OCI-LY1 (cell line): ENCODE measurements at regions not wholly inside any gene's neighbourhood (a gene's known extent, or its start where the extent isn't known, plus 50 kb on each side); places are given as distances from the start of the nearest gene placed in this dataset.

ENCODE experiments used
- H2AFZ ChIP-seq: fragments of 200-600 bp; sonication (generic), shearing (Covaris generic); 2 replicates; pipeline ENCODE4 v1.6.0; 2014; ENCODE audit warnings: antibody characterized with exemption, mild to moderate bottlenecking, low read length
- H3F3A ChIP-seq: fragments of 200-600 bp; sonication (generic), shearing (Covaris generic); 2 replicates; pipeline ENCODE4 v1.6.0; 2014; ENCODE audit warnings: mild to moderate bottlenecking, antibody characterized with exemption, low read length, moderate library complexity; ENCODE audit not compliant: insufficient read depth
- H3K27ac ChIP-seq: fragments of 200-600 bp; sonication (generic); 2 replicates; pipeline ENCODE4 v1.5.1; 2014; ENCODE audit warnings: low read length, mixed run types, mild to moderate bottlenecking, low read depth; ENCODE audit not compliant: poor library complexity, severe bottlenecking
- H3K27me3 ChIP-seq: fragments of 200-600 bp; sonication (generic); 2 replicates; pipeline ENCODE4 v1.6.0; 2014; ENCODE audit warnings: antibody characterized with exemption, mild to moderate bottlenecking, low read length, moderate library complexity; ENCODE audit not compliant: insufficient read depth
- H3K36me3 ChIP-seq: fragments of 200-600 bp; sonication (generic); 2 replicates; pipeline ENCODE4 v1.6.1; 2014; ENCODE audit warnings: mild to moderate bottlenecking, antibody characterized with exemption, low read length, moderate library complexity, mixed read lengths; ENCODE audit not compliant: insufficient read depth
- H3K4me1 ChIP-seq: fragments of 200-600 bp; sonication (generic); 2 replicates; pipeline ENCODE4 v1.5.1; 2014; ENCODE audit warnings: mild to moderate bottlenecking, low read length, moderate library complexity; ENCODE audit not compliant: insufficient read depth, severe bottlenecking
- H3K4me2 ChIP-seq: fragments of 200-600 bp; sonication (generic), shearing (Covaris generic); 2 replicates; pipeline ENCODE4 v1.6.1; 2014; ENCODE audit warnings: low read length
- H3K4me3 ChIP-seq: fragments of 200-600 bp; sonication (generic); 2 replicates; pipeline ENCODE4 v1.5.1; 2014; ENCODE audit warnings: low read length, low read depth, mild to moderate bottlenecking, mixed read lengths; ENCODE audit not compliant: poor library complexity, severe bottlenecking
- H3K79me2 ChIP-seq: fragments of 200-600 bp; shearing (Covaris generic); 2 replicates; pipeline ENCODE4 v1.6.1; 2016; ENCODE audit warnings: mixed run types, low read length, mixed read lengths; ENCODE audit not compliant: insufficient read depth
- H3K9ac ChIP-seq: fragments of 200-600 bp; sonication (generic), shearing (Covaris generic); 2 replicates; pipeline ENCODE4 v1.6.1; 2014; ENCODE audit warnings: mild to moderate bottlenecking, low read length, mixed read lengths
- H3K9me2 ChIP-seq: fragments of 200-600 bp; sonication (generic), shearing (Covaris generic); 2 replicates; pipeline ENCODE4 v1.6.1; 2014; ENCODE audit warnings: low read depth, mild to moderate bottlenecking, low read length, mixed read lengths
- H3K9me3 ChIP-seq: fragments of 200-600 bp; shearing (Covaris generic); 2 replicates; pipeline ENCODE4 v1.6.1; 2014; ENCODE audit warnings: low read length, mixed read lengths
- H4K20me1 ChIP-seq: fragments of 200-600 bp; sonication (generic), shearing (Covaris generic); 2 replicates; pipeline ENCODE4 v1.6.0; 2016; ENCODE audit warnings: mild to moderate bottlenecking, low read length; ENCODE audit not compliant: insufficient read depth
- CTCF ChIP-seq: fragments of 200-600 bp; sonication (generic), shearing (Covaris generic); IDR thresholded peaks from 2 replicates; pipeline ENCODE4 v1.5.1; 2017; ENCODE audit warnings: mild to moderate bottlenecking, antibody characterized with exemption, low read length, moderate library complexity, mixed read lengths
- EZH2 ChIP-seq: fragments of 200-600 bp; sonication (generic), shearing (Covaris generic); IDR thresholded peaks from 2 replicates; pipeline ENCODE4 v1.8.0; 2017; ENCODE audit warnings: borderline replicate concordance, mixed run types, mild to moderate bottlenecking, antibody characterized with exemption, low read length, moderate library complexity, mixed read lengths

- H3K9me3 ChIP-seq: no peaks in the 10 kb centered on the region
- no peak overlapping the region for H3K27ac ChIP-seq
- H4K20me1 ChIP-seq: no peaks in the 10 kb centered on the region
- no peak overlapping the region for H3K4me2 ChIP-seq
- no peaks in the 10 kb centered on the region for H3F3A ChIP-seq
- H3K79me2 ChIP-seq: no peaks in the 10 kb centered on the region
- TF ChIP-seq EZH2 (no peak), CTCF (no peak)
- no peaks in the 10 kb centered on the region for H3K27me3 ChIP-seq
- H3K36me3 ChIP-seq: no peaks in the 10 kb centered on the region
- no peaks in the 10 kb centered on the region for H3K4me1 ChIP-seq
- H3K4me3 ChIP-seq: no peak overlapping the region
- H3K9me2 ChIP-seq: no peaks in the 10 kb centered on the region
- no peak overlapping the region; the same call in 1 of the 2 replicates for H2AFZ ChIP-seq
- H3K9ac ChIP-seq: no peak overlapping the region
Measured at GRCh38 chr6:77021778-77022177, 441.5 kb downstream of the HTR1B start.

- no peaks in the 10 kb centered on the region for H3F3A ChIP-seq
- H3K27ac ChIP-seq: no peak overlapping the region
- H3K27me3 ChIP-seq: no peaks in the 10 kb centered on the region
- H3K9ac ChIP-seq: no peak overlapping the region
- H3K9me3 ChIP-seq: no peaks in the 10 kb centered on the region
- H3K36me3 ChIP-seq: no peaks in the 10 kb centered on the region
- no peaks in the 10 kb centered on the region for H3K79me2 ChIP-seq
- H2AFZ ChIP-seq: no peak overlapping the region
- H4K20me1 ChIP-seq: no peaks in the 10 kb centered on the region
- TF ChIP-seq CTCF (no peak), EZH2 (no peak)
- no peak overlapping the region for H3K4me2 ChIP-seq
- H3K4me1 ChIP-seq: no peaks in the 10 kb centered on the region
- no peaks in the 10 kb centered on the region for H3K9me2 ChIP-seq
- no peak overlapping the region for H3K4me3 ChIP-seq
Measured at GRCh38 chr6:77021232-77021631, 442.1 kb downstream of the HTR1B start.

GRCh38 chr6:77019081-77019480 lies 444.2 kb downstream of the HTR1B start:
- H2AFZ ChIP-seq: no peak overlapping the region
- no peaks in the 10 kb centered on the region for H3F3A ChIP-seq
- no peaks in the 10 kb centered on the region for H3K9me3 ChIP-seq
- H3K27me3 ChIP-seq: no peaks in the 10 kb centered on the region
- no peak overlapping the region for H3K4me3 ChIP-seq
- no peak overlapping the region for H3K9ac ChIP-seq
- H3K9me2 ChIP-seq: no peaks in the 10 kb centered on the region
- no peak overlapping the region for H3K27ac ChIP-seq
- TF ChIP-seq CTCF (no peak), EZH2 (no peak)
- no peak overlapping the region for H3K4me2 ChIP-seq
- no peaks in the 10 kb centered on the region for H4K20me1 ChIP-seq
- no peaks in the 10 kb centered on the region for H3K36me3 ChIP-seq
- no peaks in the 10 kb centered on the region for H3K4me1 ChIP-seq
- no peaks in the 10 kb centered on the region for H3K79me2 ChIP-seq
